ENCODE measurements at regions not wholly inside any gene's neighbourhood (a gene's known extent, or its start where the extent isn't known, plus 50 kb on each side); places are given as distances from the start of the nearest gene placed in this dataset.

- DNase-seq (no peak), ATAC-seq (no peak)
- intact Hi-C loops (cut with micrococcal nuclease) = no loop called here
Observed at GRCh38 chr10:90412582-90412981, 445.3 kb downstream of the HTR7 start.

- DNase-seq (no peak), ATAC-seq (no peak)
- intact Hi-C loops (cut with micrococcal nuclease) = no loop called here
Observed at GRCh38 chr10:90413196-90413595, 444.6 kb downstream of the HTR7 start.

GRCh38 chr10:90414926-90415325, 442.9 kb downstream of the HTR7 start:
- DNase-seq (no peak), ATAC-seq (no peak)
- intact Hi-C loops (cut with micrococcal nuclease) = no loop called here

- DNase-seq = no peak
- ATAC-seq = no peak
- intact Hi-C loops (cut with micrococcal nuclease) = no loop called here
Observed at GRCh38 chr10:90417029-90417428, 440.8 kb downstream of the HTR7 start.

DNA sequence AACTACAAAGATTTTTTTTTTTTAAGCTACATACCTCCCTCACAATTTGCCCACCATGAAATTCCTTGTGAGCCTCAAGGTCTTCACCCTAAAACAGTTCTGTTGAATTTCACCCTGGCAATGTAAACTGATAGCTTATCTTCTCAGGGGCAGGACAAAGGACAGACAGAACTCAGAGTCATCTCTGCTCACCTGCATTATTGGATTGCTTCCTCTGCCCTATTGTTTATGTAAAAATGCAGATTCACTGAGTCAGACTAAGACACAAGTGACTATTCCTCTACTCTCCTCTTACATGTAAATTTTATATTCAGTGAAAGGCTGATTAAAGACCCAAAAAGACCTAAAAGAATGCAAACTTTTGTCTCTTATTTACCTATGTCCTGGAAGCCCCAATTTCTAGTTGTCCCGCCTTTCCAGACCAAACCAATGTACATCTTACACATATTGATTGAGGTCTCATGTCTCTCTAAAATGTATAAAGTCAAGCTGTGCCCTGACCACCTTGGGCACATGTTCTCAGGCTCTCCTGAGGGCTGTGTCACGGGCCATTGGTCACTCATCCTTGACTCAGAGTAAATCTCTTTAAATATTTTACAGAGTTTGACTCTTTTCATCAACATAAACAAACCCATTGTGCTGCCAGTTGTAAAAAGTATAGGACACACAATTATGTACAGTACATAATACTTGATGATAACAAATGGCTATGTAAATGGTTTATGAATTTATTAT, 440.2 kb downstream of the HTR7 start:
- DNase-seq (no peak), ATAC-seq (no peak)
- intact Hi-C loops (cut with micrococcal nuclease) = no loop called here

DNA sequence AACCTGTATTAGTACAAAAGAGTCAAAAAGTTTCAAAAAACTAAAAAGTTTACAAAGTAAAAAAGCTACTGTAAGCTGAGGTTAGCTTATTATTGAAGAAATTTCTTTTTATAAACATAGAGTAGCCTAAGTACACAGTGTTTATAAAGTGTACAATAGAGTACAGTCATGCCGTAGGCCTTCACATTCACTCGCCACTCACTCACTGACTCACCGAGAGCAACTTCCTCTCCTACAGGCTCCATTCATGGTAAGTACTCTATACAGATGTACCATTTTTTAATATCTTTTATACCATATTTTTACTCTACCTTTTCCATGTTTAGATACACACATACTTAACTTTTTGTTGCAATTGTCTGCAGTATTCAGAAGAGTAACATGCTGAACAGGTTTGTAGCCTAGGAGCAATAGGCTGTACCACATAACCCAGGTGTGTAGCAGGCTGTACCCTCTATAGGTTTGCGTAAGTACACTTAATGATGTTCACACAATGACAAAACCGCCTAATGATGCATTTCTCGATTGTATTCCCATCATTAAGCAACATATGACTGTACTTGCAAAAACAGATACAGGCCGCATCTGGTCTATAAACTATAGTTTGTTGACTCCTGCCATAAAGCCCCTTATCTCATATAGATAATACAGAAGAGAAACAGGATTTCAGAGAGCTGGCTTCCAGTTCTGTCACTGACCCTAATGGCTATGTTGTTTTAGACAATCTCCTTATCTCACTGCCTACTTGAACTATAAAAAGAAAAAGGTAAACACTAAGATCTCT, 438.8 kb downstream of the HTR7 start:
- ATAC-seq (no peak), DNase-seq (no peak)
- intact Hi-C loops (cut with micrococcal nuclease) = no loop called here

GRCh38 chr10:90420637-90421318, 437.1 kb downstream of the HTR7 start:
- DNase-seq = no peak
- ATAC-seq = no peak
- intact Hi-C loops (cut with micrococcal nuclease) = no loop called here

GRCh38 chr10:90421874-90422273, 436.0 kb downstream of the HTR7 start:
- intact Hi-C loops (cut with micrococcal nuclease) = no loop called here
- DNase-seq = no peak
- ATAC-seq = no peak

- DNase-seq (no peak), ATAC-seq (no peak)
- intact Hi-C loops (cut with micrococcal nuclease) = no loop called here
Observed at GRCh38 chr10:90424730-90425129, 433.1 kb downstream of the HTR7 start.

GRCh38 chr10:90430186-90430585, 427.7 kb downstream of the HTR7 start:
- intact Hi-C loops (cut with micrococcal nuclease) = no loop called here

DNA sequence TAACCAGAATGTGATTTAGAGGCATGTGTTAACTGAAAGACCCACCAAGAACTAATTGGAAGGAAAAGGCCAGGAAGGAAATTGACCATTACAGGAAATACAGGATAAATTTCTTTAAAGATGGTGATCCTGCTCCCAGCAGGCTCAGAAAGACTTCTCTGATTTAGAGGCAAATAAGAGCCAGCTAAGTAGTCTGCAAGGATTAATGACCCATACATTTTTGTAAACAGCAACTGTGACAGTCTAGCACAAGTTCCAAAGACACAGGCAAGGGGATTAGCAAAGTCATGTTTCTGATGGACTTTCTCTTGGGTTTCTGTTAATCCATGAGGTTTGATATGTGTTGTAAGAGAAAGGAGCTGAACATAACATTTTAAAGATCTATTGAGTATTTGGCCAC, 425.0 kb downstream of the HTR7 start:
- ATAC-seq = no peak
- DNase-seq = no peak
- intact Hi-C loops (cut with micrococcal nuclease) = no loop called here

More at GRCh38 chr10:90430186-90430585, 427.7 kb downstream of the HTR7 start:
- DNase-seq (no peak), ATAC-seq (no peak)

DNA sequence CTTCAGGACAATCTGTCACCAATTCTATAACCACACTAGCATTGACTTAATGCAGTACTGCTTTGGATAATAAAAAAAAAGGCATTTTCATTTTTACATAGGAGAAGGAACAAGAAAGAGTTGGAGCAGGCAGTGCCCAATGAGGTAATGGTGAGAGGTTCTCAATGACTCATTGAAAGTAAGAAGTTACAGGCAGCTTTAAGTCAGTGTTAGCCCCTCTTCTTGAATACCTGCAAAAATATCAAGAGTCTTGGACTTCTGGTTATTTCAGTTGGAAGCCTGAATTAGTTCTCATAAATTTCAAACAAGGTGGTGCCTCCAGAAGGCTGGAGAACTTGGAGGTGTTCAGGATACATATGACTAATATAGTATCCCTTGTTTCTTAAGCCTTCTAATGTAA, 422.5 kb downstream of the HTR7 start:
- intact Hi-C loops (cut with micrococcal nuclease) = no loop called here
- no peak for DNase-seq
- ATAC-seq = no peak

DNA sequence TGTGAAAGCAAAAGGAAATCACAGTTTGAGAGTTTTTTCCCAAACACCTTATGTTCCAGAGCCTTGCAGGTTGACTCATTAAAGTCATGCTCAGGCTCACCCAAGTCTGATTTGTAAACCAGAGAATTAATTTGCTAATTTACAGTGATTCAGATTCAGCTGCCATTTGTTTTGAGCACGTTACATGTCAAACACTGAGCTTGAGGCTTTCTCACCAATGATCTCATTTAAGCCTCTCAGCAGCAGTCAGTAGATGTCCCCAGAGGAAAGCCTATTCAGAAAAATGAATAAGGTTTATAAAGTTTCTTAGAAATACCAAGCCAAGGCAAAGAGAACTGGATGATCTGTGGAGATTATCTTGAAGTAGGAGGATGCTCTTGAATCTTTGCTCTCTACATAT, 420.4 kb downstream of the HTR7 start:
- ATAC-seq = no peak
- intact Hi-C loops (cut with micrococcal nuclease) = no loop called here
- DNase-seq = no peak

DNA sequence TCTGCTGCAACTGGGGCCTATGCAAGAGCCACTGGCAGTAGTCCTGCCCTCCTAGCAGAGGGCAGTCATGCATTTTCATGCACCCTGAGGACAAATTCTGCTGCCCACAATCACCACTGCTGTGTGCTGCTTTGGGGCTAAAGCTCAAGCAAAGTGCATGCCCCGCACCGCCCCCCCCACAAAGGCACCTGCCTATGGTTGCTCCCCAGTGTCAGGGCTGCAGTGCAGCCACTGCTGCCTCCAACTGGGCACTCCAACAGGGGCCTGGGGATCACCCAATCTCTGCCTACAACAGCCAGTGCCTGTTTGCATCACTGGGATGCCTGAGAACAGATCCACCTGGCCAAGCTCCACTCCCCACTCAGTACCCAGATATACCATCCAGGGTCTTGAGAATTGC, 417.0 kb downstream of the HTR7 start:
- ATAC-seq = no peak
- no peak for DNase-seq
- intact Hi-C loops (cut with micrococcal nuclease) = no loop called here

DNA sequence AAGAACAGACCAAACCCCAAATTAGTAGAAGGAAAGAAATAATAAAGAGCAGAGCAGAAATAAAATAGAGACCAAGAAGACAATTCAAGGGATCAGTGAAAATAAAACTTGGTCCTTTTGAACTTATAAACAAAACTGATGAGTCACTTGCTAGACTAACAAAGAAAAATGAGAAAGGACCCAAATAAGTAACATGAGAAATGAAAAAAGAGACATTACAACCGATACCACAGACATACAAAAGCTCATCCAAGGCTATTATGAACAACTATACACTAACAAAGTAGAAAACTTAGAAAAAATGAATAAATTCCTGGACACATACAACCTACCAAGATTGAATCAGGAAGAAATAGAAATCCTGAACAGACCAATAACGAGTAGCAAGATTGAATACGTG, 414.5 kb downstream of the HTR7 start:
- no peak for DNase-seq
- no peak for ATAC-seq
- intact Hi-C loops (cut with micrococcal nuclease) = no loop called here

GRCh38 chr10:90447831-90448230, 410.0 kb downstream of the HTR7 start:
- no peak for DNase-seq
- intact Hi-C loops (cut with micrococcal nuclease) = no loop called here
- ATAC-seq = no peak

DNA sequence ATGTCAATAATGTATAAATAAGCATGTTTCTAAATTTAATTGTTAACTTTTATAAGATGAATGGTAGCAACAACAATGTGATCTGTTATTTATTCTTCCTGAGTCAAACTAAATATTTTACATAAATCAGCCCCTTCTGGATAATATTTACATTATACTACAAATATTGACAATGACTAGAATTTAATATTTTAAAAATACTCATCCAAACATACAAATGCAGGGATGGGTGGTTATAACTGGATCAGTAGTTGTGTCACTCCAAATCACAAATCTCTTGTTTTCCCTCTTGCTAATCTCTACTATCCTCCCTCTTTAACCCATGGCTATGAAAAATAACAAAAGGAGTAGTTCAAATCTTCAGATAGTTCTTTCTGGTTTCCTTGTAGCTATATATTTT, 407.0 kb downstream of the HTR7 start:
- intact Hi-C loops (cut with micrococcal nuclease) = no loop called here
- ATAC-seq = no peak
- no peak for DNase-seq

DNA sequence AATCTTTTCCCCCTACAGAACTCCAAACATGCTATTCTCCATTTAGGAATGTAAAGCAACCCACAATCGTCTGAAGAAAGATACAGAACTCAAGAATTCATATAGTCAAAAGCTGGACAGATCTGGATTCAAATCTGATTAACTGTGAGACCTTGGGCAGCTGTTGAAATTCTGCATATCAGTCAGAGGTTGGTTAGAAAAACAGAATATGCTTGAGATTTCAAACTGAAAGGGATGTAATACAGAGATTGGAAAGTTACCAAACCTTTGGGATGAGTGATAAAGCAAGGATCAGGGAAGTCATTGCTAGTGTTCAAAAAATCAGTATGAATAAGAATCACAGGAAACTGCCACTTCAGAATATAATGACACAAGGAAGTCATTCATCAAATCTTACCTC, 406.6 kb downstream of the HTR7 start:
- no peak for DNase-seq
- ATAC-seq = no peak
- intact Hi-C loops (cut with micrococcal nuclease) = no loop called here

DNA sequence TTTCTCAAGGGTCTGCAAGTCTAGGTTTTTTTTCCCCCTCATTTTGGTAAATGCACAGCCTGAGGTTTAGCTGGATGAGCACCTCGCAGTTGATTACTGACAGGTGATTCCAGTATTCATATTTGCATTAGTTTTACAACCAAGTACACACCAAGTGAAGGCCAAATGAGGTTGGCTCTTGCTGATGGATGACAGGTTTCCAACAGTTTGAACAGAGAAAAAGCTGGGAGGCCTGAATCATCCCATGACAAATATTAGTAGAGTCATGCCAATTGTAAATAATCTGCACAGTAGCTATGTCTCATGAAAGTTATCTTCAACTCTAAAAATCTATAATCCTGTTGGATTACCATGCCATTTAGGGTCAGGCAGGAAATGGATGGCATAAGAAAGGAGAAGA, 399.8 kb downstream of the HTR7 start:
- intact Hi-C loops (cut with micrococcal nuclease) = no loop called here
- no peak for ATAC-seq
- no peak for DNase-seq

GRCh38 chr10:90458571-90458970, 399.3 kb downstream of the HTR7 start:
- ATAC-seq (no peak), DNase-seq (no peak)
- intact Hi-C loops (cut with micrococcal nuclease) = no loop called here

All from left ventricle myocardium superior (tissue), 1 donor.